Neural cell (in vitro differentiated cells): ENCODE measurements at regions not wholly inside any gene's neighbourhood (a gene's known extent, or its start where the extent isn't known, plus 50 kb on each side); places are given as distances from the start of the nearest gene placed in this dataset.

Source experiments
- H2AFZ ChIP-seq: fragments of 200-600, 300-800 bp; sonication (generic), shearing (Covaris generic); 2 replicates; pipeline ENCODE4 v1.6.0; 2014; ENCODE audit warnings: low read depth, mild to moderate bottlenecking, antibody characterized with exemption, low read length, moderate library complexity
- H3F3A ChIP-seq: fragments of 200-600 bp; shearing (Covaris generic); 2 replicates; pipeline ENCODE4 v1.6.1; 2016; ENCODE audit warnings: mild to moderate bottlenecking, moderate library complexity, mixed read lengths, antibody characterized with exemption, low read length; ENCODE audit not compliant: insufficient read depth, poor library complexity, severe bottlenecking
- H3K27ac ChIP-seq: fragments of 200-600, 300-800 bp; sonication (generic), shearing (Covaris generic); 2 replicates; pipeline ENCODE4 v1.5.1; 2014; ENCODE audit warnings: mild to moderate bottlenecking, low read length, moderate library complexity
- H3K27me3 ChIP-seq: fragments of 300-800, 200-600 bp; sonication (generic), shearing (Covaris generic); 2 replicates; pipeline ENCODE4 v1.6.0; 2014; ENCODE audit warnings: mild to moderate bottlenecking, low read depth, low read length, moderate library complexity; ENCODE audit not compliant: insufficient read depth
- H3K36me3 ChIP-seq: fragments of 300-800, 200-600 bp; sonication (generic), shearing (Covaris generic); 2 replicates; pipeline ENCODE4 v1.5.1; 2014; ENCODE audit warnings: mild to moderate bottlenecking, antibody characterized with exemption, low read length, moderate library complexity; ENCODE audit not compliant: insufficient read depth
- H3K4me2 ChIP-seq: fragments of 300-800, 200-600 bp; sonication (generic), shearing (Covaris generic); 2 replicates; pipeline ENCODE4 v1.6.0; 2014; ENCODE audit warnings: mild to moderate bottlenecking, low read length
- H3K4me3 ChIP-seq: fragments of 300-800, 200-600 bp; sonication (generic), shearing (Covaris generic); 2 replicates; pipeline ENCODE4 v1.5.1; 2014; ENCODE audit warnings: mild to moderate bottlenecking, low read length, moderate library complexity
- H3K79me2 ChIP-seq: fragments of 200-600 bp; shearing (Covaris generic); replicated peaks from 2 replicates; pipeline ENCODE4 v1.6.0; 2014; ENCODE audit warnings: mild to moderate bottlenecking, low read length, moderate library complexity; ENCODE audit not compliant: insufficient read depth
- H3K9ac ChIP-seq: fragments of 300-800, 200-600 bp; sonication (generic), shearing (Covaris generic); 2 replicates; pipeline ENCODE4 v1.6.1; 2016; ENCODE audit warnings: mild to moderate bottlenecking, low read length, mixed read lengths
- H3K9me2 ChIP-seq: fragments of 200-600 bp; shearing (Covaris generic); 2 replicates; pipeline ENCODE4 v1.6.1; 2016; ENCODE audit warnings: mild to moderate bottlenecking, low read length, mixed read lengths; ENCODE audit not compliant: insufficient read depth
- H3K9me3 ChIP-seq: fragments of 200-600, 300-800 bp; sonication (generic), shearing (Covaris generic); 2 replicates; pipeline ENCODE4 v1.6.1; 2016; ENCODE audit warnings: mild to moderate bottlenecking, mixed run types, low read length, moderate library complexity, mixed read lengths
- H4K20me1 ChIP-seq: fragments of 200-600 bp; shearing (Covaris generic); 2 replicates; pipeline ENCODE4 v1.6.1; 2016; ENCODE audit warnings: mild to moderate bottlenecking, mixed run types; ENCODE audit not compliant: insufficient read depth
- EP300 ChIP-seq: fragments of 450-650 bp; conservative IDR thresholded peaks from 2 replicates; pipeline ENCODE4 v1.6.1; 2014; ENCODE audit warnings: antibody characterized with exemption, mild to moderate bottlenecking, moderate library complexity; ENCODE audit not compliant: poor library complexity, severe bottlenecking
- EZH2 ChIP-seq: fragments of 200-600, 300-800 bp; shearing (Covaris generic), sonication (generic); IDR thresholded peaks from 2 replicates; pipeline ENCODE4 v1.6.1; 2014; ENCODE audit warnings: antibody characterized with exemption, low read length, borderline replicate concordance, mild to moderate bottlenecking; ENCODE audit not compliant: insufficient read depth, poor library complexity, severe bottlenecking
- MXI1 ChIP-seq: fragments of 450-650 bp; conservative IDR thresholded peaks from 2 replicates; pipeline ENCODE4 v1.6.1; 2014; ENCODE audit warnings: antibody characterized with exemption, mild to moderate bottlenecking; ENCODE audit not compliant: poor library complexity, severe bottlenecking
- POLR2AphosphoS5 ChIP-seq: IDR thresholded peaks from 2 replicates; pipeline ENCODE4 v1.6.1; 2012
- RAD21 ChIP-seq: fragments of 450-650 bp; conservative IDR thresholded peaks from 2 replicates; pipeline ENCODE4 v1.6.1; 2014; ENCODE audit warnings: antibody characterized with exemption, mild to moderate bottlenecking, moderate library complexity
- SMC3 ChIP-seq: fragments of 450-650 bp; conservative IDR thresholded peaks from 2 replicates; pipeline ENCODE4 v1.6.1; 2014; ENCODE audit warnings: antibody characterized with exemption, mild to moderate bottlenecking, moderate library complexity; ENCODE audit not compliant: poor library complexity
- TF ChIP-seq, protein P1 (sequence below): IDR thresholded peaks from 2 replicates; pipeline ENCODE4 v1.6.1; 2012; ENCODE audit warnings: borderline replicate concordance
- TF ChIP-seq, protein P2 (sequence below): fragments of 450-650 bp; IDR thresholded peaks from 2 replicates; pipeline ENCODE4 v1.5.1; 2014; ENCODE audit warnings: antibody characterized with exemption, mild to moderate bottlenecking, moderate library complexity; ENCODE audit not compliant: poor library complexity, severe bottlenecking

DNA sequence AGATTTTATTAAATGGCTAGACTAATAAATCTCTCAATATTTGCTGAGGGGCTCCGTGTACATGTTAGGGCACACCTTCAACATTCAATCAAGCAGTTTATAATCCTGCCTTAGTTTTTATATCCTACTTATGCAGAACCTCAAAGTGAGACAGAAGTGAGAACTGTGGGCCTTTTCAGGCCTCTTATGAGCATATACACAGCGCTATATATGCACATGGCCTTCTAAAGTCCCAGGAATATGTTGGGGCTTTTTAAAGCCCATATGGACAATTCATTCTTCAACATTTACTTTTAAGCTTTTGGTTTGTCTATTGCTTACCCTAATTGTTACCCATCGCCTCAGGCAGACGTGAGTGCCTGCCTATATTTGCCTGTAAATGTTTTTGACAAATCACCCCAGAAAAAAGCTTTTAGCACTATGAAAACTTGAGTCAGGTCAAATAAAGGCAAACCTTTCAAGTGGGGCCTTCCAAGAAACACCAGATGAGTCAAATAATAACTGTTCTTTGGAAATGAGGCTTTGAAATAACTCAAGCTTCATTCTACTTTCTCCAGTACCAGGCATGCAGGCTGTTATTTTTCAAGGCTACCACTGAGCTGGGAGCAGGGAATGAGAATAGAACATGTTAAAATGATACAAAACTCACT is 58.2 kb downstream of the ESM1 start:
- Histone ChIP-seq H3K27ac (no peak overlapping the region), H3F3A (no peaks in the 10 kb centered on the region), H3K9me3 (no peaks in the 10 kb centered on the region), H3K4me3 (no peak overlapping the region), H4K20me1 (no peaks in the 10 kb centered on the region), H3K9ac (no peak overlapping the region), H3K4me2 (no peak overlapping the region), H3K27me3 (no peaks in the 10 kb centered on the region), H2AFZ (no peak overlapping the region), H3K79me2 (no peaks in the 10 kb centered on the region), H3K36me3 (no peaks in the 10 kb centered on the region), H3K9me2 (no peaks in the 10 kb centered on the region)
- TF ChIP-seq POLR2AphosphoS5 (no peak), EP300 (no peak), EZH2 (no peak), SMC3 (no peak), MXI1 (no peak)

DNA sequence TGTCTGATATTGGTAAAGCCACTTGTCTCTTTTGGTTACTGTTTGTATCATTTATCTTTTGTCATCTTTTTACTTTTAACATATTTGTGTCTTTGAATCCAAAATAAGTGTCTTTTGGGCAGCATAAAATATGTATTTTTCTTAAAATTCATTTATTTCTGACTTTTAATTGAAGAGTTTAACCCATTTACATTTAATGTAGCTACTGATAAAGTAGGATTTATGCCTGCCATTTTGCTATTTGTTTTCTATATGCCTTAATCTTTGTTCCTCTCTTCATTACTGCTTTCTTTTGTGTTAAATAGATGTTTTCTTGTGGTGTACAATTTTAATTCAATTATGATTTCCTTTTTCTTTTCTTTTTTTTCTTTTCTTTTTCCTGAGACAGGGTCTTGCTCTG is 60.9 kb downstream of the ESM1 start:
- Histone ChIP-seq H3K9me3 (no peaks in the 10 kb centered on the region), H3K9me2 (no peaks in the 10 kb centered on the region), H4K20me1 (no peaks in the 10 kb centered on the region), H2AFZ (no peak overlapping the region), H3K36me3 (no peaks in the 10 kb centered on the region), H3K4me3 (no peak overlapping the region), H3K27me3 (no peaks in the 10 kb centered on the region), H3K79me2 (no peaks in the 10 kb centered on the region), H3K9ac (no peak overlapping the region), H3F3A (no peaks in the 10 kb centered on the region), H3K27ac (no peak overlapping the region), H3K4me2 (no peak overlapping the region)
- no peak for TF ChIP-seq SMC3
- TF ChIP-seq POLR2AphosphoS5 = no peak
- TF ChIP-seq, protein P1, sequence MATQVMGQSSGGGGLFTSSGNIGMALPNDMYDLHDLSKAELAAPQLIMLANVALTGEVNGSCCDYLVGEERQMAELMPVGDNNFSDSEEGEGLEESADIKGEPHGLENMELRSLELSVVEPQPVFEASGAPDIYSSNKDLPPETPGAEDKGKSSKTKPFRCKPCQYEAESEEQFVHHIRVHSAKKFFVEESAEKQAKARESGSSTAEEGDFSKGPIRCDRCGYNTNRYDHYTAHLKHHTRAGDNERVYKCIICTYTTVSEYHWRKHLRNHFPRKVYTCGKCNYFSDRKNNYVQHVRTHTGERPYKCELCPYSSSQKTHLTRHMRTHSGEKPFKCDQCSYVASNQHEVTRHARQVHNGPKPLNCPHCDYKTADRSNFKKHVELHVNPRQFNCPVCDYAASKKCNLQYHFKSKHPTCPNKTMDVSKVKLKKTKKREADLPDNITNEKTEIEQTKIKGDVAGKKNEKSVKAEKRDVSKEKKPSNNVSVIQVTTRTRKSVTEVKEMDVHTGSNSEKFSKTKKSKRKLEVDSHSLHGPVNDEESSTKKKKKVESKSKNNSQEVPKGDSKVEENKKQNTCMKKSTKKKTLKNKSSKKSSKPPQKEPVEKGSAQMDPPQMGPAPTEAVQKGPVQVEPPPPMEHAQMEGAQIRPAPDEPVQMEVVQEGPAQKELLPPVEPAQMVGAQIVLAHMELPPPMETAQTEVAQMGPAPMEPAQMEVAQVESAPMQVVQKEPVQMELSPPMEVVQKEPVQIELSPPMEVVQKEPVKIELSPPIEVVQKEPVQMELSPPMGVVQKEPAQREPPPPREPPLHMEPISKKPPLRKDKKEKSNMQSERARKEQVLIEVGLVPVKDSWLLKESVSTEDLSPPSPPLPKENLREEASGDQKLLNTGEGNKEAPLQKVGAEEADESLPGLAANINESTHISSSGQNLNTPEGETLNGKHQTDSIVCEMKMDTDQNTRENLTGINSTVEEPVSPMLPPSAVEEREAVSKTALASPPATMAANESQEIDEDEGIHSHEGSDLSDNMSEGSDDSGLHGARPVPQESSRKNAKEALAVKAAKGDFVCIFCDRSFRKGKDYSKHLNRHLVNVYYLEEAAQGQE = no peak

DNA sequence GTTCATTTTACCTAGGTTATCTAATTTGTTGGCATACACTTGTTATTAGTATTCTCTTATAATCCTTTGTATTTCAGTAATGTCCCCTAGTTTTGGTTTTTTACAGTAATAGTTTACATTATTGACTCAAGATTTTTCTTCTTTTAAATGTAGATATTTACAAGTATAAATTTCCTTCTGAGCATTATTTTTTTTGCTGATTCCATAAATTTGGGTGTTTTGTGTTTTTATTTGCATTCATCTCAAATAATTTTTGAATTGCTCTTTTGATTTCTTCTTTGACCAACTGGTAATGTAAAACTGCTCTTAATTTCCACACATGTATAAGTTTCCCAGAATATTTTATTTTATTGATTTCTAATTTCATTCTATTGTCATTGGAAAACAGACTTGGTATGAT is 68.1 kb downstream of the ESM1 start:
- TF ChIP-seq RAD21 (no peak), EP300 (no peak), MXI1 (no peak), POLR2AphosphoS5 (no peak)
- TF ChIP-seq, protein P2, sequence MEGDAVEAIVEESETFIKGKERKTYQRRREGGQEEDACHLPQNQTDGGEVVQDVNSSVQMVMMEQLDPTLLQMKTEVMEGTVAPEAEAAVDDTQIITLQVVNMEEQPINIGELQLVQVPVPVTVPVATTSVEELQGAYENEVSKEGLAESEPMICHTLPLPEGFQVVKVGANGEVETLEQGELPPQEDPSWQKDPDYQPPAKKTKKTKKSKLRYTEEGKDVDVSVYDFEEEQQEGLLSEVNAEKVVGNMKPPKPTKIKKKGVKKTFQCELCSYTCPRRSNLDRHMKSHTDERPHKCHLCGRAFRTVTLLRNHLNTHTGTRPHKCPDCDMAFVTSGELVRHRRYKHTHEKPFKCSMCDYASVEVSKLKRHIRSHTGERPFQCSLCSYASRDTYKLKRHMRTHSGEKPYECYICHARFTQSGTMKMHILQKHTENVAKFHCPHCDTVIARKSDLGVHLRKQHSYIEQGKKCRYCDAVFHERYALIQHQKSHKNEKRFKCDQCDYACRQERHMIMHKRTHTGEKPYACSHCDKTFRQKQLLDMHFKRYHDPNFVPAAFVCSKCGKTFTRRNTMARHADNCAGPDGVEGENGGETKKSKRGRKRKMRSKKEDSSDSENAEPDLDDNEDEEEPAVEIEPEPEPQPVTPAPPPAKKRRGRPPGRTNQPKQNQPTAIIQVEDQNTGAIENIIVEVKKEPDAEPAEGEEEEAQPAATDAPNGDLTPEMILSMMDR = no peak
- H3K9ac ChIP-seq = no peak overlapping the region
- H3K36me3 ChIP-seq = no peaks in the 10 kb centered on the region
- no peaks in the 10 kb centered on the region for H3K9me3 ChIP-seq
- no peaks in the 10 kb centered on the region for H4K20me1 ChIP-seq
- H3K9me2 ChIP-seq = no peaks in the 10 kb centered on the region
- H3K4me2 ChIP-seq = no peak overlapping the region
- no peaks in the 10 kb centered on the region for H3K27me3 ChIP-seq
- no peak overlapping the region for H3K4me3 ChIP-seq
- no peak overlapping the region for H3K27ac ChIP-seq
- no peaks in the 10 kb centered on the region for H3F3A ChIP-seq
- H3K79me2 ChIP-seq = no peaks in the 10 kb centered on the region
- no peak overlapping the region for H2AFZ ChIP-seq
